Posterior vena cava (tissue), 2 donors: ENCODE measurements at regions not wholly inside any gene's neighbourhood (a gene's known extent, or its start where the extent isn't known, plus 50 kb on each side); places are given as distances from the start of the nearest gene placed in this dataset.

ENCODE experiments used
- DNase-seq: peaks from one replicate; pipeline ENCODE4 v3.0.0-alpha.2; 2020; ENCODE audit warnings: low spot score
- intact Hi-C, 2 donors: fragments of 100-400 bp; cut with DNase I; formaldehyde crosslinking; loops; one replicate each; pipeline versions ENCODE4 v1.14.1 to v1.14.2; 2022 to 2023
- donor health status: DM: yes; HTN: yes; CAD: no.
- donor health status: DM: yes; HTN: yes; CAD: no.

- no peak for DNase-seq
- intact Hi-C loops = no loop called here
These were observed 682.4 kb downstream of the UQCRFS1 start for GRCh38 chr19:28530406-28531035.

DNA sequence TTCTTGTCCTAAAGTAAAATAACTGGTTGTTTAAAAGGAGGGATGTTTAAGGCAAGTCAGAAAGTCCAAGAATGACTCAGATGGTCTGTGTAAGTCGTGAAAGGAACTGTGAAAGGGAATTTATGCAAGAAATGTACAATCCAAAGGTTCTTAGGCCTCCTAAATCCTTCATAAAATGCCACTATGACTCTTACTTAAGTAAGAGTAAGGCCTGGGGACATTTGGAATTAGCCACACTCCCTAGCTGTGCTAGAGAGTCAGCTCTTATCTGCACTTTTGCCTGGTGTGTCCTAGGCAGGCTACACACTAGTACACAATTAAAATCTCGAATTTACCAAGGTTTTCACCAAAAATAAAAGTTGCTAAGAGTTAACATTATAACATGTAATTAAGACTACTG lies 686.9 kb downstream of the UQCRFS1 start:
- intact Hi-C loops = no loop called here
- no peak for DNase-seq

DNA sequence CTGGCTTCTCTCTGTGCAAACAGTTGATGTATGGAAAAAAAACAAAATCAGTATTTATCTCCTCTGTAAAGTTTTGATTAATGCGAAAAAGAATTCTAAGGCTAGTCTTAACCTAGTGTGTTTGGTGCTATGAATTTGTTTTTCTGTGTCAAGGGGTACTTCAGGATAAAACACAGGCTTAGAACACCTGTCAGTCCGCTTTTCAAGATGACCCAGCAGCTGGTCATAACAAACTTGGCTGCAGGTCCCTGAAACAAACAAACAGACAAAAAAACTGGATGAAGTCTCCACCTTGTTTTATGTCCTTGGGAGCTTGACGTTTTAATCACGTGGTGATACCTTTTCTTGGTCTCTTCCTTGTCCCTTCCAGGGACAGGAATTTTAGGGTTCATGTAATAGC lies 689.3 kb downstream of the UQCRFS1 start:
- no peak for DNase-seq
- intact Hi-C loops = no loop called here

DNA sequence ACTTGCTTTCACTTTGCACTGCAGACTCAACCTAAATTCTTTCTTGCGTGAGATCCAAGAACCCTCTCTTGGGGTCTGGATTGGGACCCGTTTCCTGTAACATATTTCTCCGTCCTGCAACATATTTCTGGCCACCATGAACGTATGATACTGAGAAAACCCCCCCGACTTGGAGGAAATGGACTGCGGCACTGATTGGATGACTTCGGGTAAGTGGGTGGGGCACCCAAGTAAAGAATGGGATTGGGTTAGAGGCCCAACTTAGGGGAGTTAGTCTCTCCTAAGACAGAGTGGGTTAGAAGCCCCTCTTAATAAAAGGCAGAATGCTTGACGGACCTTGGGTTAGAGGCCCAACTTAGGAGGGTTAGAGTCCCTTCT lies 690.4 kb downstream of the UQCRFS1 start:
- DNase-seq = no peak
- intact Hi-C loops = no loop called here

- DNase-seq = no peak
- intact Hi-C loops = no loop called here
These were observed 691.1 kb downstream of the UQCRFS1 start for GRCh38 chr19:28521614-28522544.

DNA sequence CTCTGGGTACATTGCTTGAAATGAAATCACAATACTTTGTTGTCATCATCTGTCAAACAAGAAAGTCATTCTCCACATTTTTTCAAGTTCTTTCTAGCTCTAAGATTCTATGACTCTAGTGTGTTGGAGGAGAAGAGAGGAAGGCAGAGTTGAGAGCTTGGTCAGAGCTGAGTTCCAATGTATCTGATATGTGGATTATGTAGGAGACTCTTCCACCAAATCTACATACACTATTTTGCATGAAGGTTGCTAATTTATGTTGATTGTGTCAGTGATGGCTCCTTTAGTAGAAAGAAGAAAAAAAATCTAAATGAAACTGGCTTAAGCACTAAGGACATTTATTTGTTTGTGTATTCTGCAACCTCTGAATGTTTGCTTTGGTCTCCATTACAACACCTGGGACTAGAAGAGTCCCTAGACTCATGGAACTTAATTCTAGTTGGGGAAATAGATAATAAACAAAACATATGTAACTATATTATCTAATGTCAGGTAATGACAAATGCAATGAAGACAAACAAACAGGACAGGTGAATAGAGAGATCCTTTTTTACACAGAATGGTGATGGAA lies 691.9 kb downstream of the UQCRFS1 start:
- intact Hi-C loops = no loop called here
- no peak for DNase-seq

GRCh38 chr19:28519952-28520861 lies 692.7 kb downstream of the UQCRFS1 start:
- DNase-seq = peak; percentile 89
- intact Hi-C loops = no loop called here

GRCh38 chr19:28519218-28519779 lies 693.7 kb downstream of the UQCRFS1 start:
- DNase-seq = no peak
- intact Hi-C loops = no loop called here

DNA sequence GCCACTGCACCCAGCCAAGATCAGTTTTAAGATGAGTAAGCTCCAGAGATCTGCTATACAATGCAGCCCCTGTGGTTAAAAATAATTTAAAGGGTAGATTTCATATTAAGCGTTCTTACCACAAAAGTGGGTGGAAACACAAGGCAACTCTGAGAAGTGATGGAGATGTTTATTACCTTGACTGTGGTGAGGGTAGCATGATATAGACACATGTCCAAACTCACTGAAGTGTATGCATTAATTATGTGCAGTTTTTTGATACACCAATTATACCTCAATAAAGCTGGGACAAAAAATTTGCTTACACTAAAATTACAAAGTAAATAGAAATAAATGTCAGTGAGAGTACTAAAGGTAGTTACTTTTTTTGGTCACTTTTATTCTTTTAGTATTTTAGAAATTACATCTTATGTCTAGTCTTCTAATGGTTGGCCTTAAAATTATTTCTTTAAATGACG lies 696.5 kb downstream of the UQCRFS1 start:
- intact Hi-C loops = no loop called here
- DNase-seq = no peak

GRCh38 chr19:28514166-28514565 lies 698.8 kb downstream of the UQCRFS1 start:
- no peak for DNase-seq
- intact Hi-C loops = no loop called here

- no peak for DNase-seq
These were observed 701.3 kb downstream of the UQCRFS1 start for GRCh38 chr19:28511655-28512054.

DNA sequence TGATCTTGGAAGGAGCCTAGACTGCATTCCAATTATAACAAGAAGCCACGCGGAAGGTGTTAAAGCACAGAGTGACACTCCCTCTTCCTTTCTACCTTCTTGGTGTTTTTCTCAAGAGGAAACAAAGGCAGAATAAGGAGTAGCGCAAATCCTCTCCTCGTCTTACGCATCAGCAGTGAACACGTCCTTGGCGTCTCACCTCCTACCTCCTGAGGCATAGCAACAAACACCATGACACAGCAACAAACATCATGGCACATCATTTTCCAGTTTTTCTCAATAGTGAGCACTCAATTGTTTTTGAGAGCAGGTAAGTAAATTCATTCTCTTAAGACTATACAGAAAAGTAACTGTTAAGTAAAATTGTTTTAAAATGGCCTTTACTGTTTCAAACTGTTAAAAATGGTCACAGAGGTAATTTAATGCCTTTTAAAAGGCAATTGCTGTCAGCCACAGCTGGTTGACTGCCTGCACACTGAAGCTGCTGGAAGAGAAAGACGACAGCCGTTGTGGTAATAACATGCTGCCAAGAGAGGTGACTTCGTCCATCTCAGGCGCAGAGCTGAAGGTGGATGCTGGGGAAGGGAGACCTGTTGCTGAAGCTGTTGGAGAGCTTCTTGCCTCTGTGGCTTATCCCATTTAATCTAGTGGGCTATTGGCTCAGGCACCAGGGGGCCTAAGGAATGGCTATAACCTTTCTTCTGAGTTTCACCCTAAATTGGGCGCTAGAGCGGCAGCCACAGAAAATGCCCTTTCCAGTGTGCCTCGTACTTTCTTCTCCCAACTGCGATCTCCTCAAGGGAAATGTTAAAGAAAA lies 703.7 kb downstream of the UQCRFS1 start:
- intact Hi-C loops = no loop called here
- DNase-seq = no peak

More at GRCh38 chr19:28511655-28512054, 701.3 kb downstream of the UQCRFS1 start:
- intact Hi-C loops = no loop called here

DNA sequence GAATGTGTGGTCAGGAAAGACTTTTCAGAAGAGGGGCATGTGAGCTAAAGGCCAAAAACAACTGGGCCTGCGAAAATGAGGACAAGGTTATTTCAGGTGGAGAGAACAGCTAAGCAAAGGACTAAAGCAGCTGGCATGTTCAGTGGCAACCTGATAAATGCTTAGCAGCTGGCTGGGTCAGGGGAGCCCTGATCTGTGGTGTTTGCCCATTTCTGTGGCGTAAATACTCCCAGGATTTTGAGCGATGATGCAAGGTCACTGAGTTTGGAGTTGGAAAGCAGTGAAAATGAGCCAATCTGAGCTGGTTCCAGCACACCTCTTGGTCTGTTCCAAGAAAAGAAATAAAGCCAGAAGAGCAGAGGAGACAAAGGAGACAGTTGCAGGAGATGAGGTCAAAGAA lies 704.3 kb downstream of the UQCRFS1 start:
- intact Hi-C loops = no loop called here

GRCh38 chr19:28505933-28506332 lies 707.0 kb downstream of the UQCRFS1 start:
- intact Hi-C loops = no loop called here
- DNase-seq = no peak

More for the DNA sequence above, 704.3 kb downstream of the UQCRFS1 start:
- no peak for DNase-seq

- no peak for DNase-seq
- intact Hi-C loops = no loop called here
These were observed 707.8 kb downstream of the UQCRFS1 start for GRCh38 chr19:28505134-28505533.

- intact Hi-C loops = no loop called here
- DNase-seq = no peak
These were observed 708.2 kb downstream of the UQCRFS1 start for GRCh38 chr19:28504727-28505126.

DNA sequence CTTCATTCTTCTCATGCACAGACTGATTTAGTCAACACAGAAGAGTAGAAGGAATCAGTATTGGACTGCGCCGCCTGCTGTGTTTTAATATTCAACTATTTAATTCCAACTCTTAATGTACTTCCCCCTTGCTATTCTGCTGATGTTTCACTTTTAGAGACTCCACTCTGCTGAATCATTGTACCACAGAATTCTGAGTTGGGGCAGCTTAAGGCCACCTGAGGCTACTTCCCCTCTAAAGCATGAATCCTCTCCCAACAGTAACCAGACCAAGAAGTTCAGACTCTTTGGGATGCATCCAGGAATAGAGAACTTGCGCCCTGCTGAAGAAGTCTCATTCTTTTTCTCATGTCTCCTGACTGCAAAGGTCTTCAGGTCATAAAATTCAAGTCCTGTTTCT lies 708.8 kb downstream of the UQCRFS1 start:
- intact Hi-C loops = no loop called here
- DNase-seq = no peak
